Esophagus squamous epithelium (tissue), 5 donors: ENCODE measurements at regions not wholly inside any gene's neighbourhood (a gene's known extent, or its start where the extent isn't known, plus 50 kb on each side); places are given as distances from the start of the nearest gene placed in this dataset.

ENCODE experiments used
- DNase-seq: peaks from one replicate; lab custom pipeline; 2025; lab: John Stamatoyannopoulos, UW
- H3K27ac ChIP-seq, 4 donors: fragments of 200-600 bp; sonication (generic); one replicate each; pipeline ENCODE4 v1.5.1; 2016 to 2019; ENCODE audit warnings: mild to moderate bottlenecking in 1 of 4
- H3K27me3 ChIP-seq, 4 donors: fragments of 200-600 bp; sonication (generic); 1 replicate in 3 of 4; 2 replicates in 1 of 4; pipeline versions ENCODE4 v1.5.1 to v1.6.0; 2017 to 2021; ENCODE audit warnings: antibody characterized with exemption in 1 of 4
- H3K36me3 ChIP-seq, 3 donors: fragments of 200-600 bp; sonication (generic); one replicate each; pipeline ENCODE4 v1.5.1; 2016 to 2019
- H3K4me1 ChIP-seq, 3 donors: fragments of 200-600 bp; sonication (generic); one replicate each; pipeline ENCODE4 v1.5.1; 2017 to 2019
- H3K4me3 ChIP-seq, 4 donors: fragments of 200-600 bp; sonication (generic); 1 replicate in 3 of 4; 2 replicates in 1 of 4; pipeline ENCODE4 v1.5.1; 2016 to 2019; ENCODE audit warnings: mild to moderate bottlenecking in 2 of 4, moderate library complexity in 1 of 4
- H3K9me3 ChIP-seq, 3 donors: fragments of 200-600 bp; sonication (generic); one replicate each; pipeline ENCODE4 v1.5.1; 2016 to 2019
- POLR2A ChIP-seq, 4 donors: fragments of 450-650 bp; IDR thresholded peaks; one replicate each; pipeline ENCODE4 v1.6.1; 2017; ENCODE audit warnings: antibody characterized with exemption in 4 of 4, mild to moderate bottlenecking in 4 of 4, moderate library complexity in 3 of 4
- WGBS, 2 donors: methylation state at CpG; one replicate each; pipeline ENCODE4 v1.1.5; 2018; 5-methylcytosine and 5-hydroxymethylcytosine counted together
- intact Hi-C: fragments of 100-400 bp; cut with DNase I; formaldehyde crosslinking; loops from one replicate; pipeline ENCODE4 v1.15.0; 2022
- TF ChIP-seq, protein P1 (sequence below), 6 experiments: fragments of 450-650 bp in 4 of 6; fragments of 200-600 bp in 2 of 6; sonication (generic) in 2 of 6; IDR thresholded peaks; one replicate each; pipeline ENCODE4 v1.5.1; 2016 to 2019; ENCODE audit warnings: antibody characterized with exemption in 6 of 6, mild to moderate bottlenecking in 4 of 6, moderate library complexity in 4 of 6
- donor health status: DM: yes; HTN: yes; CAD: no.

DNA sequence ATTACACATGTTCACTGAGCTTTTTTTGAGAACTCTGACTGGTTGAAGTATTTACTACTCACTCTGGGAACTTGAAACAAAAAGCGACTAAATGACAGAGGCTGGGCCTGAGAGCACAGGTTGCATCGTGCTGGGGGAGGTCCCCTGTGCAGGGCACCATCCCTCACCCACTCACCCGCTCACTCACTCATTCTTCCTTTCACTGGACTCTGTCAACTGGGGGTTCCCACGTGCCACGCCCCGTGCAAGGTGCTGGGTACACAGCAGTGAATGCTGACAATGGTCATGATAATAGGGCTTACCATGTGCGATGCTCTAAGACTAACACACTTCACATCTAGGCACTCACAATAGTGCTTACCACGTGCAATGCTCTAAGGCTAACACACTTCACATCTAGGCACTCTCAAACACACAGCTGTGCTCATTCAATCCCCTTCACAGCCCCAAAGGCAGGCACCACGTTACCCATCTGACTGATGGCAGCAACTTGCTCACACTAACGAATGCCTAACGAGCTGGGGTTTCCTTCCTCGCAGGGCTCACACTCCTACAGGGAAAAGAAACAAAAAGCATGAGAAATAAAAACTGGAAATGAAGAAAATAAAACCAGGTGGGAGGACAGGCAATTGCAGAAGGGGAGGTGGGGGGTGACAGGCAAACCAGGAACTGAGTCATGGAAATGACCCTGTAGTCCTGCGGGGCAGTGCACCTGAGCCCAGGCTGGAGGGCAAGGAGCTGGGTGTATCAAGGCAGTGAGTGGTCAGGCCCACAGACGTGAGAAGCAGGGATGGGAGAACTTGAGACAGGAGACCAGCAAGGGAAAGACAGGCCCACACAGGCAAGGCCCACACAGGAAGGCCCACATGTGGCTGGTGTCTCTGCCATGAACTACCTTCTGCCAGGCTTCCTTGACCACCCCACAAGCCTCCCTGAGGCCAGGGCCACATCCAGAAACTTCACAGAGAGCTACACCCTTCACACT lies 147.0 kb upstream of the FAM20C start:
- H3K27ac ChIP-seq, result no peak overlapping the region
- intact Hi-C loops, result no loop called here
- no peaks in the 10 kb centered on the region for H3K9me3 ChIP-seq
- no peak overlapping the region for H3K4me3 ChIP-seq
- TF ChIP-seq, protein P1, sequence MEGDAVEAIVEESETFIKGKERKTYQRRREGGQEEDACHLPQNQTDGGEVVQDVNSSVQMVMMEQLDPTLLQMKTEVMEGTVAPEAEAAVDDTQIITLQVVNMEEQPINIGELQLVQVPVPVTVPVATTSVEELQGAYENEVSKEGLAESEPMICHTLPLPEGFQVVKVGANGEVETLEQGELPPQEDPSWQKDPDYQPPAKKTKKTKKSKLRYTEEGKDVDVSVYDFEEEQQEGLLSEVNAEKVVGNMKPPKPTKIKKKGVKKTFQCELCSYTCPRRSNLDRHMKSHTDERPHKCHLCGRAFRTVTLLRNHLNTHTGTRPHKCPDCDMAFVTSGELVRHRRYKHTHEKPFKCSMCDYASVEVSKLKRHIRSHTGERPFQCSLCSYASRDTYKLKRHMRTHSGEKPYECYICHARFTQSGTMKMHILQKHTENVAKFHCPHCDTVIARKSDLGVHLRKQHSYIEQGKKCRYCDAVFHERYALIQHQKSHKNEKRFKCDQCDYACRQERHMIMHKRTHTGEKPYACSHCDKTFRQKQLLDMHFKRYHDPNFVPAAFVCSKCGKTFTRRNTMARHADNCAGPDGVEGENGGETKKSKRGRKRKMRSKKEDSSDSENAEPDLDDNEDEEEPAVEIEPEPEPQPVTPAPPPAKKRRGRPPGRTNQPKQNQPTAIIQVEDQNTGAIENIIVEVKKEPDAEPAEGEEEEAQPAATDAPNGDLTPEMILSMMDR (IDR thresholded peaks at IDR 0.05), result no peak
- no peak for TF ChIP-seq POLR2A (IDR thresholded peaks at IDR 0.05)
- no peak for DNase-seq
- H3K36me3 ChIP-seq, result no peaks in the 10 kb centered on the region
- WGBS, 2 donors, result 72 to 80% methylated on average over 10 to 13 of the region's 14 CpGs
- H3K27me3 ChIP-seq, result peaks cover 0 to 50% (median 0%) of the 10 kb centered on the region in 4 donors
- peaks cover 12 to 19% (median 14%) of the 10 kb centered on the region in 3 donors for H3K4me1 ChIP-seq

DNA sequence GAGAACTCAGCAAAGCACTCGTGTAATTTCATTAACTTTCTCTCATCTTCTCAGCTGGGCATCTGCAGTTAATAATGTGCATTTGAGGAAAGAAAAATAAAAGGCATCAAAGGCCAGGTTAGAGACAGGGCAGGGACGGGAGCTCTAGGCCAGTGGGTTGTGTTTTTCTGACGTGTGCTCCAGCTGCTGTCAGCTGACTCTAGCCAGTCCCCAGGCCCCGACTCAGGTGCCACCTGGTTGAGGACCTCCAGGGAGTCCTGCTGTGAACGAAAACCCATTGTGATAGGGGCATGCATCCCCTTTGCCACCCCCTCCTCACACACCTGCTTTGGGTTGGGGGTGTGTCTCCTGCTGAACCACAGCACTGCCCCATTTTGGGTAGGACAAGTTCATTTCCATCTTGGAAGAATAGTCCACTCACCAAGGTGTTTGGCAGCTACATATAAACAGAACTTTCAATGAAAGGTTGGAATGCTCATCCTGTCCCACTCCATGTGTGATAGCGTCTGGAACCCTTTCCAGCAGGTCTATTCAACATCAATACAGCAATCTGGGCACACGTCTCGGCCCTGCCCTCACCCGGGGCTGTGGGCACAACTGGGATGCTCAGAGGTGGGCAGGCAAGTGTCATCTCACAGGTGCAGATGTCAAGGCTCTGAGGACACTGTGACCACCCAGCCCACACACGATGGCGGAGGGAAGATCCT lies 146.1 kb upstream of the FAM20C start:
- H3K27me3 ChIP-seq, result peaks cover 0 to 50% (median 0%) of the 10 kb centered on the region in 4 donors
- H3K36me3 ChIP-seq, result no peaks in the 10 kb centered on the region
- no peak overlapping the region for H3K27ac ChIP-seq
- H3K4me3 ChIP-seq, result no peak overlapping the region
- H3K4me1 ChIP-seq, result peaks cover 7 to 13% (median 8%) of the 10 kb centered on the region in 3 donors
- intact Hi-C loops, result no loop called here
- no peaks in the 10 kb centered on the region for H3K9me3 ChIP-seq
- no peak for DNase-seq
- WGBS, 2 donors, result 81% methylated on average over 4 to 9 of the region's 11 CpGs
- TF ChIP-seq, protein P1 (IDR thresholded peaks at IDR 0.05), result no peak
- TF ChIP-seq POLR2A (IDR thresholded peaks at IDR 0.05), result no peak

DNA sequence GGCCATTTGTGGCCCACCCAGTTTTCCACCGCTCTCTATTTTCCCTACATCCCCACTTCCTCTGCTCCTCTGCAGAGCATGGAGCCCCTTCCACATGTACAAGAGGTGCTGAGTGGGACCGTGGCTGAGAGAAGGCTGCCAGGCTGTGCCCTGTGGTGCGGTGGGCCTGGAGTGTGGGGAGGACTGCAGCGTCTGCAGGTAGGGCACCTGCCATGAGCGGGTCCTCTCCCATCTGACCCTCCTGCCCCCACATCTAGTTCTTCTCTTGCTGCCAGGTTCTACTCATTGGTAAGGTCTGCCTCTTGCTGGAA lies 145.6 kb upstream of the FAM20C start:
- DNase-seq, result no peak
- Histone ChIP-seq H3K4me1 (peaks cover 2 to 8% (median 3%) of the 10 kb centered on the region in 3 donors), H3K4me3 (no peak overlapping the region), H3K36me3 (no peaks in the 10 kb centered on the region), H3K9me3 (no peaks in the 10 kb centered on the region), H3K27ac (no peak overlapping the region), H3K27me3 (peaks cover 0 to 50% (median 0%) of the 10 kb centered on the region in 4 donors)
- TF ChIP-seq, protein P1 (IDR thresholded peaks at IDR 0.05), result no peak
- no peak for TF ChIP-seq POLR2A (IDR thresholded peaks at IDR 0.05)
- intact Hi-C loops, result no loop called here
- WGBS, 2 donors, result 90 to 100% methylated on average over 4 to 5 of the region's 5 CpGs

DNA sequence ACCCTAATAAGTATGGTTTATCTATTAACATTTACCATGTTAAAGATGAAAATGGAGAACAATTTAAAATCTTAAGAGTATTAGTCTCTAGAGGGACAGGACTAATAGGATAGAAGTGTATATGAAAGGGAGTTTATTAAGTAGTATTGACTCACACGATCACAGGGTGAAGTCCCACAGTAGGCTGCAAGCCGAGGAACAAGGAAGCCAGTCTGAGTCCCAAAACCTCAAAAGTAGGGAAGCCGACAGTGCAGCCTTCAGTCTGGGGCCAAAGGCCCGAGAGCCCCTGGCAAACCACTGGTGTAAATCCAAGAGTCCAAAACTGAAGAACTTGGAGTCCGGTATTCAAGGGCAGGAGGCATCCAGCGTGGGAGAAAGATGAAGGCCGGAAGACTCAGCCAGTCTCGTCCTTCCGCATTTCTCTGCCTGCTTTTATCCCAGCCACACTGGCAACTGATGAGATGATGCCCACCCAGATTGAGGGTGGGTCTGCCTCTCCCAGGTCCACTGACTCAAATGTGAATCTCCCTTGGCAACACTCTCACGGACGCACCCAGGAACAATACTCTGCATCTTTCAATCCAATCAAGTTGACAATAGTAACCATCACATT lies 140.8 kb upstream of the FAM20C start:
- 80 to 89% methylated on average over 9 to 11 of the region's 11 CpGs for WGBS, 2 donors
- no peaks in the 10 kb centered on the region for H3K36me3 ChIP-seq
- peaks cover 0 to 7% (median 0%) of the 10 kb centered on the region in 4 donors for H3K27me3 ChIP-seq
- TF ChIP-seq, protein P1 (IDR thresholded peaks at IDR 0.05), result no peak
- TF ChIP-seq POLR2A (IDR thresholded peaks at IDR 0.05), result no peak
- H3K4me1 ChIP-seq, result no peaks in the 10 kb centered on the region
- no peaks in the 10 kb centered on the region for H3K9me3 ChIP-seq
- intact Hi-C loops, result no loop called here
- no peak overlapping the region for H3K4me3 ChIP-seq
- no peak for DNase-seq
- H3K27ac ChIP-seq, result no peak overlapping the region
